Activated T-helper 17 cell treated with anti-CD3 and anti-CD28 coated beads, Interleukin-2, amount 50 U/mL, for 72 hours (primary cell): ENCODE measurements at regions not wholly inside any gene's neighbourhood (a gene's known extent, or its start where the extent isn't known, plus 50 kb on each side); places are given as distances from the start of the nearest gene placed in this dataset.
"Not testable (repeated sequence)": the region's sequence is repeated elsewhere in the genome, so short reads cannot be mapped to it uniquely, and the experiment has no call there.

ENCODE experiments used
- ATAC-seq: fragments of 150-1000 bp; cut with Tn5 transposase; replicated peaks from 2 replicates; pipeline ENCODE4 v1.10.0; 2021; ENCODE audit warnings: mild to moderate bottlenecking, moderate library complexity
- H3K27ac Mint-ChIP-seq: one replicate; pipeline ENCODE4 v1.8.0; 2022; ENCODE audit warnings: mixed read lengths
- H3K27me3 Mint-ChIP-seq: one replicate; pipeline ENCODE4 v1.8.0; 2022; ENCODE audit warnings: mixed read lengths
- H3K36me3 Mint-ChIP-seq: one replicate; pipeline ENCODE4 v1.8.0; 2022; ENCODE audit warnings: low read depth, mild to moderate bottlenecking, mixed read lengths
- H3K4me1 Mint-ChIP-seq: one replicate; pipeline ENCODE4 v1.8.0; 2022; ENCODE audit warnings: mixed read lengths
- H3K4me3 Mint-ChIP-seq: one replicate; pipeline ENCODE4 v1.8.0; 2022; ENCODE audit warnings: mild to moderate bottlenecking, mixed read lengths
- H3K9me3 Mint-ChIP-seq: one replicate; pipeline ENCODE4 v1.8.0; 2022; ENCODE audit warnings: mixed read lengths

GRCh38 chr4:27635936-27636913, 775.6 kb downstream of the STIM2 start:
- ATAC-seq, result no peak
- no peaks in the 10 kb centered on the region for H3K27me3 Mint-ChIP-seq
- H3K27ac Mint-ChIP-seq, result no peak overlapping the region
- no peaks in the 10 kb centered on the region for H3K36me3 Mint-ChIP-seq
- no peaks in the 10 kb centered on the region for H3K4me1 Mint-ChIP-seq
- no peaks in the 10 kb centered on the region for H3K9me3 Mint-ChIP-seq
- H3K4me3 Mint-ChIP-seq, result no peak overlapping the region

- no peak for ATAC-seq
- H3K4me1 Mint-ChIP-seq, result no peaks in the 10 kb centered on the region
- H3K36me3 Mint-ChIP-seq, result no peaks in the 10 kb centered on the region
- H3K27me3 Mint-ChIP-seq, result no peaks in the 10 kb centered on the region
- no peak overlapping the region for H3K4me3 Mint-ChIP-seq
- peaks cover 3% of the 10 kb centered on the region for H3K9me3 Mint-ChIP-seq
- no peak overlapping the region for H3K27ac Mint-ChIP-seq
Measured at GRCh38 chr4:27638163-27638915, 777.7 kb downstream of the STIM2 start.

GRCh38 chr4:27643101-27643500, 782.5 kb downstream of the STIM2 start:
- Mint-ChIP-seq H3K4me1 (no peaks in the 10 kb centered on the region), H3K27me3 (no peaks in the 10 kb centered on the region), H3K4me3 (no peak overlapping the region), H3K27ac (no peak overlapping the region), H3K9me3 (peaks cover 3% of the 10 kb centered on the region), H3K36me3 (no peaks in the 10 kb centered on the region)
- no peak for ATAC-seq

- H3K27ac Mint-ChIP-seq, result no peak overlapping the region
- ATAC-seq, result no peak
- peaks cover 3% of the 10 kb centered on the region for H3K9me3 Mint-ChIP-seq
- H3K36me3 Mint-ChIP-seq, result no peaks in the 10 kb centered on the region
- no peaks in the 10 kb centered on the region for H3K27me3 Mint-ChIP-seq
- H3K4me3 Mint-ChIP-seq, result no peak overlapping the region
- H3K4me1 Mint-ChIP-seq, result no peaks in the 10 kb centered on the region
Measured at GRCh38 chr4:27648416-27648815, 787.8 kb downstream of the STIM2 start.

- Mint-ChIP-seq H3K9me3 (no peaks in the 10 kb centered on the region), H3K27me3 (no peaks in the 10 kb centered on the region), H3K4me3 (no peak overlapping the region), H3K27ac (no peak overlapping the region), H3K4me1 (no peaks in the 10 kb centered on the region), H3K36me3 (no peaks in the 10 kb centered on the region)
- ATAC-seq, result no peak
Measured at GRCh38 chr4:27662426-27662825, 801.8 kb downstream of the STIM2 start.

GRCh38 chr4:27666943-27667342, 806.3 kb downstream of the STIM2 start:
- Mint-ChIP-seq H3K27ac (no peak overlapping the region), H3K36me3 (no peaks in the 10 kb centered on the region), H3K4me1 (no peaks in the 10 kb centered on the region), H3K27me3 (no peaks in the 10 kb centered on the region), H3K4me3 (no peak overlapping the region), H3K9me3 (peaks cover 6% of the 10 kb centered on the region)
- no peak for ATAC-seq

GRCh38 chr4:27668001-27668400, 807.4 kb downstream of the STIM2 start:
- Mint-ChIP-seq H3K27ac (no peak overlapping the region), H3K9me3 (peaks cover 6% of the 10 kb centered on the region), H3K27me3 (no peaks in the 10 kb centered on the region), H3K36me3 (no peaks in the 10 kb centered on the region), H3K4me3 (no peak overlapping the region), H3K4me1 (no peaks in the 10 kb centered on the region)
- no peak for ATAC-seq

- no peak overlapping the region for H3K4me3 Mint-ChIP-seq
- H3K27me3 Mint-ChIP-seq, result no peaks in the 10 kb centered on the region
- no peaks in the 10 kb centered on the region for H3K36me3 Mint-ChIP-seq
- H3K27ac Mint-ChIP-seq, result no peak overlapping the region
- no peak for ATAC-seq
- peaks cover 9% of the 10 kb centered on the region for H3K9me3 Mint-ChIP-seq
- no peaks in the 10 kb centered on the region for H3K4me1 Mint-ChIP-seq
Measured at GRCh38 chr4:27678027-27678426, 817.4 kb downstream of the STIM2 start.

- Mint-ChIP-seq H3K27me3 (no peaks in the 10 kb centered on the region), H3K27ac (no peak overlapping the region), H3K4me3 (no peak overlapping the region), H3K36me3 (no peaks in the 10 kb centered on the region), H3K9me3 (peaks cover 4% of the 10 kb centered on the region), H3K4me1 (no peaks in the 10 kb centered on the region)
- ATAC-seq, result no peak
Measured at GRCh38 chr4:27684610-27685011, 824.0 kb downstream of the STIM2 start.

- H3K4me1 Mint-ChIP-seq, result no peaks in the 10 kb centered on the region
- peaks cover 9% of the 10 kb centered on the region for H3K9me3 Mint-ChIP-seq
- no peak for ATAC-seq
- H3K36me3 Mint-ChIP-seq, result no peaks in the 10 kb centered on the region
- H3K27me3 Mint-ChIP-seq, result no peaks in the 10 kb centered on the region
- H3K4me3 Mint-ChIP-seq, result no peak overlapping the region
- H3K27ac Mint-ChIP-seq, result no peak overlapping the region
Measured at GRCh38 chr4:27685091-27685490, 824.5 kb downstream of the STIM2 start.

- Mint-ChIP-seq H3K27me3 (no peaks in the 10 kb centered on the region), H3K4me1 (no peaks in the 10 kb centered on the region), H3K9me3 (peaks cover 10% of the 10 kb centered on the region), H3K27ac (no peak overlapping the region), H3K4me3 (no peak overlapping the region), H3K36me3 (no peaks in the 10 kb centered on the region)
- ATAC-seq, result no peak
Measured at GRCh38 chr4:27685947-27686346, 825.3 kb downstream of the STIM2 start.

- Mint-ChIP-seq H3K4me3 (no peak overlapping the region), H3K27me3 (no peaks in the 10 kb centered on the region), H3K36me3 (no peaks in the 10 kb centered on the region), H3K4me1 (no peaks in the 10 kb centered on the region), H3K27ac (no peak overlapping the region), H3K9me3 (peaks cover 23% of the 10 kb centered on the region)
- ATAC-seq, result no peak
Measured at GRCh38 chr4:27692158-27692557, 831.5 kb downstream of the STIM2 start.

- no peak for ATAC-seq
- no peak overlapping the region for H3K4me3 Mint-ChIP-seq
- no peak overlapping the region for H3K27ac Mint-ChIP-seq
- no peaks in the 10 kb centered on the region for H3K4me1 Mint-ChIP-seq
- no peaks in the 10 kb centered on the region for H3K36me3 Mint-ChIP-seq
- peaks cover 23% of the 10 kb centered on the region for H3K9me3 Mint-ChIP-seq
- H3K27me3 Mint-ChIP-seq, result no peaks in the 10 kb centered on the region
Measured at GRCh38 chr4:27692868-27693634, 832.4 kb downstream of the STIM2 start.

GRCh38 chr4:27696257-27696656, 835.6 kb downstream of the STIM2 start:
- H3K9me3 Mint-ChIP-seq, result peaks cover 26% of the 10 kb centered on the region
- not testable (repeated sequence) for H3K4me1 Mint-ChIP-seq, H3K27me3 Mint-ChIP-seq, H3K36me3 Mint-ChIP-seq, H3K4me3 Mint-ChIP-seq, H3K27ac Mint-ChIP-seq, ATAC-seq
